Uterus (tissue), 2 donors: ENCODE measurements at regions not wholly inside any gene's neighbourhood (a gene's known extent, or its start where the extent isn't known, plus 50 kb on each side); places are given as distances from the start of the nearest gene placed in this dataset.

Experiments
- CTCF ChIP-seq, 4 experiments: fragments of 200-600 bp in 2 of 4; fragments of 450-650 bp in 2 of 4; sonication (generic) in 2 of 4; IDR thresholded peaks; one replicate each; pipeline ENCODE4 v1.5.1; 2016 to 2019; ENCODE audit warnings: antibody characterized with exemption in 4 of 4, mild to moderate bottlenecking in 2 of 4, moderate library complexity in 1 of 4
- POLR2A ChIP-seq, 2 donors: fragments of 450-650 bp; IDR thresholded peaks; one replicate each; pipeline ENCODE4 v1.6.1; 2016; ENCODE audit warnings: antibody characterized with exemption in 2 of 2, mild to moderate bottlenecking in 1 of 2, moderate library complexity in 1 of 2

DNA sequence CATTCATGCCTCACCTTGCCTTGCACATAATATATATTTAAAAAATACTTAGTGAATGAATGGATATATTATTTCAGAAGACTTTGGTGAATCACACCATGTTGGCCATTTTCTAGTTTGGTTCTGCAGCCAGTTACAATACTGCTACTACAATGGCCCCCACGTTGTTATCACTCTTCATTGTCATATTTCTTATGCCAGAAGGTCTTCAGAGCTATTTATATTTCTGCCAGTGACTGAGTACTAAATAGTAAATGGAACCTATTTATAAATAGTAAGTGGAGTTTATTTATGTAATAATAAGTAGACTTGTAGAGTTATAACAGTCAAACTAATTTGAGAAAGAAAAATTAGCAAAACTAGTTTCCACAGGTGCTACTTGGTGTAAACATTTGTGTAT lies 516.6 kb upstream of the SYT4 start:
- TF ChIP-seq CTCF (IDR thresholded peaks at IDR 0.05) (no peak), POLR2A (IDR thresholded peaks at IDR 0.05) (no peak)
